Ectodermal cell (in vitro differentiated cells): ENCODE measurements at regions not wholly inside any gene's neighbourhood (a gene's known extent, or its start where the extent isn't known, plus 50 kb on each side); places are given as distances from the start of the nearest gene placed in this dataset.
"Not testable (repeated sequence)": the region's sequence is repeated elsewhere in the genome, so short reads cannot be mapped to it uniquely, and the experiment has no call there.

Experiments used
- H3K27ac ChIP-seq: 2 replicates; pipeline ENCODE4 v1.7.0; 2013; ENCODE audit warnings: mild to moderate bottlenecking, low read depth, low read length; ENCODE audit not compliant: insufficient read depth, poor library complexity, severe bottlenecking
- H3K27me3 ChIP-seq: 2 replicates; pipeline ENCODE4 v1.7.0; 2013; ENCODE audit warnings: mild to moderate bottlenecking, low read length; ENCODE audit not compliant: insufficient read depth, control insufficient read depth, poor library complexity, severe bottlenecking
- H3K36me3 ChIP-seq: one replicate; pipeline ENCODE4 v1.7.0; 2013; ENCODE audit warnings: low read length; ENCODE audit not compliant: control insufficient read depth, insufficient read depth
- H3K4me1 ChIP-seq: one replicate; pipeline ENCODE4 v1.7.0; 2013; ENCODE audit warnings: low read length; ENCODE audit not compliant: control insufficient read depth, insufficient read depth
- H3K4me3 ChIP-seq: 2 replicates; pipeline ENCODE4 v1.7.0; 2013; ENCODE audit warnings: low read depth, low read length, control low read depth; ENCODE audit not compliant: insufficient read depth
- H3K9me3 ChIP-seq: 2 replicates; pipeline ENCODE4 v1.7.0; 2013; ENCODE audit warnings: mild to moderate bottlenecking, low read length, moderate library complexity; ENCODE audit not compliant: control insufficient read depth
- WGBS, 2 experiments: methylation state at CpG; one replicate each; pipeline ENCODE4 v1.1.7; 2013; ENCODE audit warnings: missing lambda C conversion rate in 2 of 2; 5-methylcytosine and 5-hydroxymethylcytosine counted together

- Histone ChIP-seq H3K36me3 (no peaks in the 10 kb centered on the region), H3K9me3 (peaks cover 6% of the 10 kb centered on the region), H3K27me3 (no peaks in the 10 kb centered on the region), H3K4me1 (no peaks in the 10 kb centered on the region), H3K4me3 (no peak overlapping the region), H3K27ac (no peak overlapping the region)
Observed at GRCh38 chr19:27821418-27822018, 1391.4 kb downstream of the UQCRFS1 start.

DNA sequence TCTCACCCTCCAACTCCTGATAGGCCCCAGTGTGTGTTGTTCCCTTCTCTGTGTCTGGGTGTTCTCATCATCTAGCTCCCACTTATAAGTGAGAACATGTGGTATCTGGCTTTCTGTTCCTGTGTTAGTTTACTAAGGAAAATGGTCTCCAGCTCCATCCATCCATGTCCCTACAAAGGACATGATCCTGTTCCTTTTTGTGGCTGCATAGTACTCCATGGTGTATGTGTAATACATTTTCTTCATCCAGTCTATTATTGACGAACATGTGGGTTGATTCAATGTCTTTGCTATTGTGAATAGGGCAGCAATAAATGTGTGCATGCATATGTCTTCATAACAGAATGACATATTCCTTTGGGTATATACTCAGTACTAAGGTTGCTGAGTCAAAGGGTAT lies 1397.0 kb downstream of the UQCRFS1 start:
- WGBS, 2 experiments, result 83% methylated on average over 1 of the region's 1 CpG; no CpG with 5 or more reads in 1 of the 2 experiments
- no peaks in the 10 kb centered on the region for H3K4me1 ChIP-seq
- no peak overlapping the region for H3K27ac ChIP-seq

GRCh38 chr19:27814834-27815233 lies 1398.1 kb downstream of the UQCRFS1 start:
- not testable (repeated sequence) for H3K4me1 ChIP-seq, H3K9me3 ChIP-seq

More for the DNA sequence above, 1397.0 kb downstream of the UQCRFS1 start:
- peaks cover 2% of the 10 kb centered on the region for H3K9me3 ChIP-seq
- no peak overlapping the region for H3K4me3 ChIP-seq
- no peaks in the 10 kb centered on the region for H3K27me3 ChIP-seq
- H3K36me3 ChIP-seq, result no peaks in the 10 kb centered on the region

DNA sequence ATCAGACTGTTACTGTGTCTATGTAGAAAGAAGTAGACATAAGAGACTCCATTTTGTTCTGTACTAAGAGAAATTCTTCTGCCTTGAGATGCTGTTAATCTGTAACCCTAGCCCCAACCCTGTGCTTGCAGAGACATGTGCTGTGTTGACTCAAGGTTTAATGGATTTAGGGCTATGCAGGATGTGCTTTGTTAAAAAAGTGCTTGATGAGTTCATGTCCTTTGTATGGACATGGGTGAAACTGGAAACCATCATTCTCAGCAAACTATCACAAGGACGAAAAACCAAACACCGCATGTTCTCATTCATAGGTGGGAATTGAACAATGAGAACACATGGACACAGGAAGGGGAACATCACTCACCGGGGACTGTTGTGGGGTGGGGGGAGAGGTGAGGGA lies 1398.7 kb downstream of the UQCRFS1 start:
- not testable (repeated sequence) for H3K36me3 ChIP-seq, H3K27me3 ChIP-seq, H3K27ac ChIP-seq, H3K9me3 ChIP-seq, H3K4me1 ChIP-seq, H3K4me3 ChIP-seq
- 95 to 96% methylated on average over 3 of the region's 3 CpGs for WGBS, 2 experiments

More at GRCh38 chr19:27814834-27815233, 1398.1 kb downstream of the UQCRFS1 start:
- H3K36me3 ChIP-seq, H3K27ac ChIP-seq, H3K27me3 ChIP-seq, H3K4me3 ChIP-seq: not testable (repeated sequence)
- 92% methylated on average over 4 of the region's 4 CpGs for WGBS, 2 experiments

DNA sequence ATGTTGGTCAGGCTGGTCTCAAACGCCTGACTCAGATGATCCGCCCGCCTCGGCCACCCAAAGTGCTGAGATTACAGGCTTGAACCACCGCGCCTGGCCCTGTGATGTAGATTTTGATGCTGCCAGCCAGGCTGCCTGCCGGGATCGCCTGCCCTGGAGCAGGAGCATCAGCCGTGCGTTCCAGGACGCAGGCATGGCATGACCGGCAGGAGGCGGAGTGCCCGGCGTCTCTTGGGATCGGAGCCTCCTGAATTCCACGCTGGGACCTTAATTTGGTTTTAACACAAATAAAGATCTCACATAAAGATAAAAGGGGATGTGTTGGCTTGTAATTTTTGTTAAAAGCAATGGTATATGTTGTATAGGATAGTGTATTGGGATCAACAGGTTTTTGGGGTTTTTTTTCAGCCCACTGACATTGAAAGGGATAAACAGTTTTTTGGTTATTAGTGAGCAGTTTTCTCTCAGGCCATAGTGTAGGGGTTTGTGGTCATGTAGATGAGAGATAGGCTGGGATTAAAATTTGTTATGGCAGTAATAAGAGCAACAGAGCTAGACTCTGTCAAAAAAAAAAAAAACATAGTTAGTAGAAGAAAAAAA lies 1406.4 kb downstream of the UQCRFS1 start:
- H3K4me3 ChIP-seq, result no peak overlapping the region
- H3K36me3 ChIP-seq, result no peaks in the 10 kb centered on the region
- 89% methylated on average over 15 to 17 of the region's 17 CpGs for WGBS, 2 experiments
- H3K9me3 ChIP-seq, result no peaks in the 10 kb centered on the region
- no peaks in the 10 kb centered on the region for H3K27me3 ChIP-seq
- H3K4me1 ChIP-seq, result no peaks in the 10 kb centered on the region
- H3K27ac ChIP-seq, result no peak overlapping the region

GRCh38 chr19:27805848-27806247 lies 1407.1 kb downstream of the UQCRFS1 start:
- Histone ChIP-seq H3K27ac (no peak overlapping the region), H3K4me3 (no peak overlapping the region), H3K36me3 (no peaks in the 10 kb centered on the region), H3K9me3 (no peaks in the 10 kb centered on the region), H3K27me3 (no peaks in the 10 kb centered on the region), H3K4me1 (no peaks in the 10 kb centered on the region)
- WGBS, 2 experiments, result 96% methylated on average over 19 of the region's 19 CpGs

- not testable (repeated sequence) for H3K9me3 ChIP-seq, H3K4me3 ChIP-seq, H3K36me3 ChIP-seq, H3K4me1 ChIP-seq, H3K27me3 ChIP-seq, H3K27ac ChIP-seq
- WGBS, 2 experiments, result 48 to 53% methylated on average over 15 of the region's 15 CpGs
Observed at GRCh38 chr19:27802293-27802692, 1410.7 kb downstream of the UQCRFS1 start.

GRCh38 chr19:27796540-27796939 lies 1416.4 kb downstream of the UQCRFS1 start:
- Histone ChIP-seq H3K27ac (no peak overlapping the region), H3K27me3 (no peaks in the 10 kb centered on the region), H3K36me3 (no peaks in the 10 kb centered on the region), H3K9me3 (no peaks in the 10 kb centered on the region), H3K4me1 (peaks cover 8% of the 10 kb centered on the region), H3K4me3 (no peak overlapping the region)
- 86 to 100% methylated on average over 1 of the region's 1 CpG for WGBS, 2 experiments

GRCh38 chr19:27796073-27796472 lies 1416.9 kb downstream of the UQCRFS1 start:
- Histone ChIP-seq H3K4me3 (no peak overlapping the region), H3K4me1 (peaks cover 8% of the 10 kb centered on the region), H3K27ac (no peak overlapping the region), H3K27me3 (no peaks in the 10 kb centered on the region), H3K9me3 (no peaks in the 10 kb centered on the region), H3K36me3 (no peaks in the 10 kb centered on the region)
- 50% methylated on average over 2 of the region's 2 CpGs; no CpG with 5 or more reads in 1 of the 2 experiments for WGBS, 2 experiments

DNA sequence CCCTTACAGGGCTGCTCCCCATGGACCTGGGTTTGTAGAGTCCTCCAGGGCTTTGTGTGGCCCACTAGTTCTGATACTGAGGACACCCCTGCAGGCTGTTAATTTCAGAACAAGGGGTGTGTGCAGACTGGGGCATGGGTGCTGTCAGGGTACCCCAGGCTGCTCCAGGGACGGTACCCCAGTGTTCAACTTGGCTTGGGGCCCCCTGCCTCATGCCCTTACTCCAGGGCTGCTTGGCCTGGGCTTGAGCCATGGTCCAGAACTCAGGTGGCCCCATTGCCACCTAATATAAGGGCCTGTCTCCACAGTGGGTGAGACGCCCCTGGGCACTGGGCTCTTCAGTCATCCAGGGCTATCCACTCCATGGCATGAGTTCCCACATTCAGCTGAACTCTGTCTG lies 1417.6 kb downstream of the UQCRFS1 start:
- H3K4me3 ChIP-seq, result no peak overlapping the region

More for the DNA sequence above, 1417.6 kb downstream of the UQCRFS1 start:
- no peaks in the 10 kb centered on the region for H3K36me3 ChIP-seq
- H3K27ac ChIP-seq, result no peak overlapping the region
- peaks cover 8% of the 10 kb centered on the region for H3K4me1 ChIP-seq
- no peaks in the 10 kb centered on the region for H3K27me3 ChIP-seq
- H3K9me3 ChIP-seq, result no peaks in the 10 kb centered on the region
- WGBS, 2 experiments, result 93 to 94% methylated on average over 2 of the region's 2 CpGs
